H9 (cell line): ENCODE measurements at regions not wholly inside any gene's neighbourhood (a gene's known extent, or its start where the extent isn't known, plus 50 kb on each side); places are given as distances from the start of the nearest gene placed in this dataset.

Source experiments
- DNase-seq: peaks from one replicate; pipeline ENCODE4 v3.0.0-alpha.2; 2017
- H2AFZ ChIP-seq: one replicate; pipeline ENCODE4 v1.6.1; 2013; ENCODE audit warnings: mild to moderate bottlenecking, low read length, control low read depth, moderate library complexity
- H2AK5ac ChIP-seq: 2 replicates; pipeline ENCODE4 v1.6.1; 2013; ENCODE audit warnings: low read length, control low read depth, mixed read lengths; ENCODE audit not compliant: insufficient read length
- H2BK120ac ChIP-seq: one replicate; pipeline ENCODE4 v1.6.1; 2013; ENCODE audit warnings: low read depth, mild to moderate bottlenecking, low read length, control low read depth, inconsistent platforms; ENCODE audit not compliant: poor library complexity, severe bottlenecking
- H2BK12ac ChIP-seq: 2 replicates; pipeline ENCODE4 v1.6.1; 2013; ENCODE audit warnings: low read length, control low read depth, mixed read lengths, low read depth; ENCODE audit not compliant: insufficient read length
- H2BK15ac ChIP-seq: 2 replicates; pipeline ENCODE4 v1.6.1; 2013; ENCODE audit warnings: low read depth, low read length, control low read depth
- H2BK20ac ChIP-seq: one replicate; pipeline ENCODE4 v1.6.1; 2013; ENCODE audit warnings: low read depth, mild to moderate bottlenecking, low read length, control low read depth, inconsistent platforms; ENCODE audit not compliant: poor library complexity, severe bottlenecking
- H2BK5ac ChIP-seq: 2 replicates; pipeline ENCODE4 v1.6.1; 2013; ENCODE audit warnings: low read length, control low read depth, mixed read lengths; ENCODE audit not compliant: insufficient read length
- H3K14ac ChIP-seq: 2 replicates; pipeline ENCODE4 v1.6.1; 2013; ENCODE audit warnings: low read length, control low read depth; ENCODE audit not compliant: insufficient read depth
- H3K18ac ChIP-seq: 2 replicates; pipeline ENCODE4 v1.6.1; 2013; ENCODE audit warnings: low read depth, mild to moderate bottlenecking, mixed read lengths, low read length, control low read depth; ENCODE audit not compliant: insufficient read length
- H3K23ac ChIP-seq: 2 replicates; pipeline ENCODE4 v1.6.1; 2013; ENCODE audit warnings: low read length, control low read depth, mixed read lengths, low read depth; ENCODE audit not compliant: insufficient read length
- H3K23me2 ChIP-seq: 2 replicates; pipeline ENCODE4 v1.6.1; 2013; ENCODE audit warnings: low read depth, mild to moderate bottlenecking, mixed read lengths, low read length, control low read depth; ENCODE audit not compliant: insufficient read length, poor library complexity, severe bottlenecking
- H3K27ac ChIP-seq: 2 replicates; pipeline ENCODE4 v1.5.1; 2013; ENCODE audit warnings: low read length, control low read depth, mixed read lengths, low read depth; ENCODE audit not compliant: insufficient read length
- H3K27me3 ChIP-seq: 2 replicates; pipeline ENCODE4 v1.6.1; 2013; ENCODE audit warnings: low read length, control low read depth, inconsistent platforms; ENCODE audit not compliant: insufficient read depth
- H3K4ac ChIP-seq: 2 replicates; pipeline ENCODE4 v1.6.1; 2013; ENCODE audit warnings: low read depth, mild to moderate bottlenecking, control low read depth, inconsistent platforms, low read length, moderate library complexity
- H3K4me1 ChIP-seq: 2 replicates; pipeline ENCODE4 v1.6.1; 2013; ENCODE audit warnings: low read length, control low read depth, inconsistent platforms; ENCODE audit not compliant: insufficient read depth
- H3K4me2 ChIP-seq: 2 replicates; pipeline ENCODE4 v1.6.1; 2013; ENCODE audit warnings: low read length, control low read depth, mixed read lengths; ENCODE audit not compliant: insufficient read length, insufficient read depth
- H3K56ac ChIP-seq: 2 replicates; pipeline ENCODE4 v1.6.1; 2013; ENCODE audit warnings: low read depth, mild to moderate bottlenecking, mixed read lengths, low read length, control low read depth; ENCODE audit not compliant: insufficient read length
- H3K79me1 ChIP-seq: 2 replicates; pipeline ENCODE4 v1.6.1; 2013; ENCODE audit warnings: low read depth, mild to moderate bottlenecking, moderate library complexity, low read length, control low read depth, inconsistent platforms; ENCODE audit not compliant: insufficient read depth, poor library complexity, severe bottlenecking
- H3K79me2 ChIP-seq: 2 replicates; pipeline ENCODE4 v1.6.1; 2013; ENCODE audit warnings: low read length, control low read depth, inconsistent platforms; ENCODE audit not compliant: insufficient read depth
- H3K9ac ChIP-seq: 2 replicates; pipeline ENCODE4 v1.6.1; 2013; ENCODE audit warnings: low read length, control low read depth, mixed read lengths; ENCODE audit not compliant: insufficient read length; ENCODE audit errors: extremely low read depth
- H3K9me3 ChIP-seq: one replicate; pipeline ENCODE4 v1.6.1; 2013; ENCODE audit warnings: low read depth, low read length, inconsistent platforms; ENCODE audit not compliant: control insufficient read depth
- H3T11ph ChIP-seq: one replicate; pipeline ENCODE4 v1.6.1; 2013; ENCODE audit warnings: mild to moderate bottlenecking, low read length, control low read depth, inconsistent platforms
- H4K20me1 ChIP-seq: one replicate; pipeline ENCODE4 v1.6.1; 2013; ENCODE audit not compliant: control insufficient read depth, insufficient read length, insufficient read depth
- H4K5ac ChIP-seq: 2 replicates; pipeline ENCODE4 v1.6.1; 2013; ENCODE audit warnings: low read depth, mild to moderate bottlenecking, mixed read lengths, low read length, control low read depth; ENCODE audit not compliant: insufficient read length
- H4K8ac ChIP-seq: replicated peaks from 2 replicates; pipeline ENCODE4 v1.6.1; 2013; ENCODE audit warnings: low read length, control low read depth, mixed read lengths, low read depth; ENCODE audit not compliant: insufficient read length
- H4K91ac ChIP-seq: 2 replicates; pipeline ENCODE4 v1.6.1; 2013; ENCODE audit warnings: low read depth, mild to moderate bottlenecking, moderate library complexity, mixed read lengths, low read length, control low read depth; ENCODE audit not compliant: insufficient read length
- H3K27ac Mint-ChIP-seq, 3 experiments: 2 replicates in 2 of 3; 3 replicates in 1 of 3; pipeline ENCODE4 v1.8.0; 2020 to 2021; ENCODE audit warnings: mixed read lengths in 3 of 3, mild to moderate bottlenecking in 1 of 3, moderate library complexity in 1 of 3
- H3K27me3 Mint-ChIP-seq: 2 replicates; pipeline ENCODE4 v1.8.0; 2021; ENCODE audit warnings: low read depth, mild to moderate bottlenecking, moderate library complexity, mixed read lengths
- H3K36me3 Mint-ChIP-seq, 3 experiments: 2 replicates in 2 of 3; 3 replicates in 1 of 3; pipeline ENCODE4 v1.8.0; 2020 to 2021; ENCODE audit warnings: low read depth in 3 of 3, mixed read lengths in 3 of 3; ENCODE audit not compliant: insufficient read depth in 1 of 3
- H3K4me1 Mint-ChIP-seq, 2 experiments: 2 replicates each; pipeline ENCODE4 v1.8.0; 2020; ENCODE audit warnings: mixed read lengths in 2 of 2
- H3K4me3 Mint-ChIP-seq, 2 experiments: 2 replicates in 1 of 2; 3 replicates in 1 of 2; pipeline ENCODE4 v1.8.0; 2020 to 2021; ENCODE audit warnings: mild to moderate bottlenecking in 2 of 2, mixed read lengths in 2 of 2, moderate library complexity in 1 of 2
- H3K9me3 Mint-ChIP-seq, 2 experiments: 2 replicates in 1 of 2; 3 replicates in 1 of 2; pipeline ENCODE4 v1.8.0; 2020; ENCODE audit warnings: mild to moderate bottlenecking in 2 of 2, mixed read lengths in 2 of 2, moderate library complexity in 1 of 2
- WGBS: extraction: QIAGEN DNeasy Blood & Tissue Kit; methylation state at CpG from one replicate; pipeline ENCODE4 v1.1.7; 2013; ENCODE audit warnings: missing lambda C conversion rate, low lambda C conversion rate, mixed read lengths; ENCODE audit not compliant: insufficient read length; ENCODE audit errors: extremely low coverage; 5-methylcytosine and 5-hydroxymethylcytosine counted together
- TF ChIP-seq, protein P1 (sequence below): fragments of 200-600 bp; sonication (generic); conservative IDR thresholded peaks from 3 replicates; pipeline ENCODE4 v1.8.0; 2021; ENCODE audit warnings: antibody characterized with exemption, mild to moderate bottlenecking

DNA sequence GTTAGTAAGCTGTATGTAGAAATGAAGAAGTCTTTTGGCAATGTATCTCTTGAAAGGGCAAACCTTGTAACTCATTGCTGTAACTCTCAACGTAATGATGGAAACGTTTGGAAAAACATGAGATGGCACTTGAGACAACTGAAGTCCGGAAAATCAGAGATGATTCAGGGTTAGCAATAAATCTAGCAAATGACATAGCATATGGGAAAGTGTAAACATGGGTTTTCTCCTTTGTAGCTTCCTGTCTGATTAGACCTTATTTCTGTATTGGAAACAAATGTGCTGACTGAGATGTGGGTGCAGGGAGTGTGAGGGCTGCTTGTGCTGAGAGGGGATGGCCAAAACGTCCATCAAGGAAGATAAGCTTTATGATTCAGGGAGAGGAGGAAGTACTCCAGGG is 110.7 kb upstream of the FAM20A start:
- Histone ChIP-seq H3K27ac (no peak overlapping the region), H3K79me2 (no peaks in the 10 kb centered on the region), H3K79me1 (no peaks in the 10 kb centered on the region), H4K91ac (no peak overlapping the region), H3T11ph (no peak overlapping the region), H2BK20ac (no peak overlapping the region), H3K4me2 (no peak overlapping the region), H2AK5ac (no peak overlapping the region), H2BK120ac (no peak overlapping the region), H3K9ac (no peak overlapping the region), H3K9me3 (no peaks in the 10 kb centered on the region), H4K5ac (no peak overlapping the region), H3K4me1 (no peaks in the 10 kb centered on the region), H4K8ac (no peak overlapping the region), H3K4ac (no peak overlapping the region), H2BK12ac (no peak overlapping the region), H3K27me3 (no peaks in the 10 kb centered on the region), H2BK15ac (no peak overlapping the region), H2AFZ (no peak overlapping the region), H3K23ac (no peak overlapping the region), H2BK5ac (no peak overlapping the region), H3K18ac (no peak overlapping the region), H4K20me1 (no peaks in the 10 kb centered on the region), H3K23me2 (no peaks in the 10 kb centered on the region), H3K14ac (no peak overlapping the region), H3K56ac (no peak overlapping the region)
- Mint-ChIP-seq H3K4me1 (peaks cover 8 to 10% of the 10 kb centered on the region in 2 experiments), H3K36me3 (no peaks in the 10 kb centered on the region), H3K4me3 (no peak overlapping the region), H3K9me3 (no peaks in the 10 kb centered on the region), H3K27ac (no peak overlapping the region), H3K27me3 (peaks cover 1% of the 10 kb centered on the region)
- no CpG with 5 or more reads among the region's 4 CpGs for WGBS
- no peak for DNase-seq
- TF ChIP-seq, protein P1, sequence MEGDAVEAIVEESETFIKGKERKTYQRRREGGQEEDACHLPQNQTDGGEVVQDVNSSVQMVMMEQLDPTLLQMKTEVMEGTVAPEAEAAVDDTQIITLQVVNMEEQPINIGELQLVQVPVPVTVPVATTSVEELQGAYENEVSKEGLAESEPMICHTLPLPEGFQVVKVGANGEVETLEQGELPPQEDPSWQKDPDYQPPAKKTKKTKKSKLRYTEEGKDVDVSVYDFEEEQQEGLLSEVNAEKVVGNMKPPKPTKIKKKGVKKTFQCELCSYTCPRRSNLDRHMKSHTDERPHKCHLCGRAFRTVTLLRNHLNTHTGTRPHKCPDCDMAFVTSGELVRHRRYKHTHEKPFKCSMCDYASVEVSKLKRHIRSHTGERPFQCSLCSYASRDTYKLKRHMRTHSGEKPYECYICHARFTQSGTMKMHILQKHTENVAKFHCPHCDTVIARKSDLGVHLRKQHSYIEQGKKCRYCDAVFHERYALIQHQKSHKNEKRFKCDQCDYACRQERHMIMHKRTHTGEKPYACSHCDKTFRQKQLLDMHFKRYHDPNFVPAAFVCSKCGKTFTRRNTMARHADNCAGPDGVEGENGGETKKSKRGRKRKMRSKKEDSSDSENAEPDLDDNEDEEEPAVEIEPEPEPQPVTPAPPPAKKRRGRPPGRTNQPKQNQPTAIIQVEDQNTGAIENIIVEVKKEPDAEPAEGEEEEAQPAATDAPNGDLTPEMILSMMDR = no peak
